ENCODE measurements at regions not wholly inside any gene's neighbourhood (a gene's known extent, or its start where the extent isn't known, plus 50 kb on each side); places are given as distances from the start of the nearest gene placed in this dataset.

DNA sequence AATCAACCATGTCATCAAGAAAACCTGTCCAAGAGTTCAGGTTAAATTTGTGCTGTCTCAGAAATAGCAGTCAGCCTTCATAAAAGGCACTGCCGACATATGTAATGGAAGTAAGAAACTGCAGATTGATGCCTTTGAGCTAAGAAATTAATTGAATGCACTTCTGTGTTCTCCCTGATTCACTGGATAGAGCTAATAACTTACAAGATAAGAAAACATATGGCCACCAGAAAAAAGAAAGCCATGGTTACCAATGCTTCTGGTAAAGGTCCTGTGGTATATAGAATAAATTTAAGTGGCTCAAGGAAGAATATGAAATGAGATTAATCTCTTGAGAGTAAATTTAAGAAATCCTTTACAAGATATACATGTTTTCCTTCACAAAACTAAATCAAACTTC is 242.5 kb upstream of the UFL1 start:
- TF ChIP-seq, protein P1, sequence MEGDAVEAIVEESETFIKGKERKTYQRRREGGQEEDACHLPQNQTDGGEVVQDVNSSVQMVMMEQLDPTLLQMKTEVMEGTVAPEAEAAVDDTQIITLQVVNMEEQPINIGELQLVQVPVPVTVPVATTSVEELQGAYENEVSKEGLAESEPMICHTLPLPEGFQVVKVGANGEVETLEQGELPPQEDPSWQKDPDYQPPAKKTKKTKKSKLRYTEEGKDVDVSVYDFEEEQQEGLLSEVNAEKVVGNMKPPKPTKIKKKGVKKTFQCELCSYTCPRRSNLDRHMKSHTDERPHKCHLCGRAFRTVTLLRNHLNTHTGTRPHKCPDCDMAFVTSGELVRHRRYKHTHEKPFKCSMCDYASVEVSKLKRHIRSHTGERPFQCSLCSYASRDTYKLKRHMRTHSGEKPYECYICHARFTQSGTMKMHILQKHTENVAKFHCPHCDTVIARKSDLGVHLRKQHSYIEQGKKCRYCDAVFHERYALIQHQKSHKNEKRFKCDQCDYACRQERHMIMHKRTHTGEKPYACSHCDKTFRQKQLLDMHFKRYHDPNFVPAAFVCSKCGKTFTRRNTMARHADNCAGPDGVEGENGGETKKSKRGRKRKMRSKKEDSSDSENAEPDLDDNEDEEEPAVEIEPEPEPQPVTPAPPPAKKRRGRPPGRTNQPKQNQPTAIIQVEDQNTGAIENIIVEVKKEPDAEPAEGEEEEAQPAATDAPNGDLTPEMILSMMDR (IDR thresholded peaks at IDR 0.05; ENCODE audit: poor library complexity) = no peak
- TF ChIP-seq EZH2 (IDR thresholded peaks at IDR 0.05; ENCODE audit: borderline replicate concordance) (no peak), EZH2phosphoT487 (IDR thresholded peaks at IDR 0.05; ENCODE audit: low read depth, severe bottlenecking, unreplicated experiment) (no peak)
